Esophagus squamous epithelium (tissue), 5 donors: ENCODE measurements at regions not wholly inside any gene's neighbourhood (a gene's known extent, or its start where the extent isn't known, plus 50 kb on each side); places are given as distances from the start of the nearest gene placed in this dataset.

Experiments used
- DNase-seq: peaks from one replicate; lab custom pipeline; 2025; lab: John Stamatoyannopoulos, UW
- H3K27ac ChIP-seq, 4 donors: fragments of 200-600 bp; sonication (generic); one replicate each; pipeline ENCODE4 v1.5.1; 2016 to 2019; ENCODE audit warnings: mild to moderate bottlenecking in 1 of 4
- H3K27me3 ChIP-seq, 4 donors: fragments of 200-600 bp; sonication (generic); 1 replicate in 3 of 4; 2 replicates in 1 of 4; pipeline versions ENCODE4 v1.5.1 to v1.6.0; 2017 to 2021; ENCODE audit warnings: antibody characterized with exemption in 1 of 4
- H3K36me3 ChIP-seq, 3 donors: fragments of 200-600 bp; sonication (generic); one replicate each; pipeline ENCODE4 v1.5.1; 2016 to 2019
- H3K4me1 ChIP-seq, 3 donors: fragments of 200-600 bp; sonication (generic); one replicate each; pipeline ENCODE4 v1.5.1; 2017 to 2019
- H3K4me3 ChIP-seq, 4 donors: fragments of 200-600 bp; sonication (generic); 1 replicate in 3 of 4; 2 replicates in 1 of 4; pipeline ENCODE4 v1.5.1; 2016 to 2019; ENCODE audit warnings: mild to moderate bottlenecking in 2 of 4, moderate library complexity in 1 of 4
- H3K9me3 ChIP-seq, 3 donors: fragments of 200-600 bp; sonication (generic); one replicate each; pipeline ENCODE4 v1.5.1; 2016 to 2019
- CTCF ChIP-seq, 6 experiments: fragments of 450-650 bp in 4 of 6; fragments of 200-600 bp in 2 of 6; sonication (generic) in 2 of 6; IDR thresholded peaks; one replicate each; pipeline ENCODE4 v1.5.1; 2016 to 2019; ENCODE audit warnings: antibody characterized with exemption in 6 of 6, mild to moderate bottlenecking in 4 of 6, moderate library complexity in 4 of 6
- POLR2A ChIP-seq, 4 donors: fragments of 450-650 bp; IDR thresholded peaks; one replicate each; pipeline ENCODE4 v1.6.1; 2017; ENCODE audit warnings: antibody characterized with exemption in 4 of 4, mild to moderate bottlenecking in 4 of 4, moderate library complexity in 3 of 4
- WGBS, 2 donors: methylation state at CpG; one replicate each; pipeline ENCODE4 v1.1.5; 2018; 5-methylcytosine and 5-hydroxymethylcytosine counted together
- intact Hi-C: fragments of 100-400 bp; cut with DNase I; formaldehyde crosslinking; loops from one replicate; pipeline ENCODE4 v1.15.0; 2022
- donor health status: DM: yes; HTN: yes; CAD: no.

- no peak overlapping the region for H3K27ac ChIP-seq
These were observed 470.4 kb upstream of the SLC35B3 start for GRCh38 chr6:8905757-8906156.

GRCh38 chr6:8904754-8905153 lies 469.4 kb upstream of the SLC35B3 start:
- Histone ChIP-seq H3K9me3 (no peaks in the 10 kb centered on the region), H3K4me3 (no peak overlapping the region), H3K4me1 (no peaks in the 10 kb centered on the region), H3K27me3 (no peaks in the 10 kb centered on the region), H3K27ac (no peak overlapping the region), H3K36me3 (no peaks in the 10 kb centered on the region)
- TF ChIP-seq POLR2A (IDR thresholded peaks at IDR 0.05): no peak
- TF ChIP-seq CTCF (IDR thresholded peaks at IDR 0.05): no peak
- intact Hi-C loops: no loop called here
- no peak for DNase-seq
- WGBS, 2 donors: 62 to 66% methylated on average over 3 of the region's 3 CpGs

More at GRCh38 chr6:8905757-8906156, 470.4 kb upstream of the SLC35B3 start:
- Histone ChIP-seq H3K4me3 (no peak overlapping the region), H3K4me1 (no peaks in the 10 kb centered on the region), H3K9me3 (no peaks in the 10 kb centered on the region), H3K27me3 (no peaks in the 10 kb centered on the region), H3K36me3 (no peaks in the 10 kb centered on the region)
- DNase-seq: no peak
- intact Hi-C loops: no loop called here
- WGBS, 2 donors: 4 to 19% methylated on average over 2 of the region's 2 CpGs
- TF ChIP-seq CTCF (IDR thresholded peaks at IDR 0.05): no peak

DNA sequence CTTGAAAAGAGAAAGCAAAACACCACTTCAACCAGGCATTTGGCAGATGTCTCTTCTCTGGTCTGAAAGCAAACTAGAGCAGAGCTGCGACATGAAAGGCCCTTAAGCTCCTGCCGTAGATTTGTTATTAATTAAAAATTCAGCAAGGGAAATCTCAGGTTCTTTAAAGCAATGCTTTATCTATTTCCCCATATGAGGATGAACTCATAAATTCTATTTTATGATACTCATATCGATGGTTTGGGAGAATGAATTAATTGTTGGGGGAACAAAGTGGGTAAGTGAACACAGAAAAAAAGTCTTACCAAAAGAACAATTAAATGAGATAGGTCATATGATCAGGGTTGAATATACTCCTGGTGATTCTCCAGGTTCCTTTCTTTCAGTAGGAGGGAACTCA lies 464.7 kb upstream of the SLC35B3 start:
- no peak overlapping the region for H3K4me3 ChIP-seq
- WGBS, 2 donors: 63 to 72% methylated on average over 3 of the region's 3 CpGs
- no peak for DNase-seq
- TF ChIP-seq CTCF (IDR thresholded peaks at IDR 0.05) (no peak), POLR2A (IDR thresholded peaks at IDR 0.05) (no peak)
- H3K27ac ChIP-seq: no peak overlapping the region
- H3K9me3 ChIP-seq: no peaks in the 10 kb centered on the region
- no peaks in the 10 kb centered on the region for H3K36me3 ChIP-seq
- intact Hi-C loops: no loop called here
- H3K4me1 ChIP-seq: no peaks in the 10 kb centered on the region
- no peaks in the 10 kb centered on the region for H3K27me3 ChIP-seq

- intact Hi-C loops: no loop called here
These were observed 454.2 kb upstream of the SLC35B3 start for GRCh38 chr6:8889514-8889913.

DNA sequence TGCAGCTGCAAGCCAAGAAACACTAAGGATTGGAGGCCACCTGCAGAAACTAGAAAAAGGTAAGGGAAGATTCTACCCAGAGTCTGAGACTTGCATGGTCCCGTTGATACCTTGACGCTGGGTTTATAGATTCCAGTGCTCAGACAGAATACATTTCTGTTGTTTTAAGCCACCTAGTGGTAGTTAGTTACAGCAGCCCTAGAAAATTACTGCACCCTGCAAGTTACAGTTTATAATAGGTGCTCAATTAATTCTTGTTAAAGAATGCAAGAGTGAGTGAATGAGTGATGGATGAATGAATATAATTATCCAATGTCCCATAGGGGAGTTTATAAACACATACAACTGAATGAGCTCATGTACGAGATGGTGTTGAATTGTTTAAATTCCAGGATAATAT lies 453.1 kb upstream of the SLC35B3 start:
- no peaks in the 10 kb centered on the region for H3K9me3 ChIP-seq
- WGBS, 2 donors: 54 to 58% methylated on average over 3 of the region's 3 CpGs
- no peak for TF ChIP-seq POLR2A (IDR thresholded peaks at IDR 0.05)
- TF ChIP-seq CTCF (IDR thresholded peaks at IDR 0.05): peak in 4 of 6 experiments; percentile 24 to 55 (median 27)
- DNase-seq: no peak
- intact Hi-C loops: no loop called here
- no peak overlapping the region for H3K27ac ChIP-seq
- no peaks in the 10 kb centered on the region for H3K36me3 ChIP-seq
- H3K27me3 ChIP-seq: no peaks in the 10 kb centered on the region
- H3K4me1 ChIP-seq: no peaks in the 10 kb centered on the region
- H3K4me3 ChIP-seq: no peak overlapping the region

More at GRCh38 chr6:8889514-8889913, 454.2 kb upstream of the SLC35B3 start:
- no peaks in the 10 kb centered on the region for H3K36me3 ChIP-seq
- no peak for DNase-seq
- H3K27ac ChIP-seq: no peak overlapping the region
- WGBS, 2 donors: 41 to 56% methylated on average over 6 of the region's 6 CpGs
- H3K4me1 ChIP-seq: no peaks in the 10 kb centered on the region
- no peaks in the 10 kb centered on the region for H3K9me3 ChIP-seq
- H3K27me3 ChIP-seq: no peaks in the 10 kb centered on the region
- H3K4me3 ChIP-seq: no peak overlapping the region
- TF ChIP-seq CTCF (IDR thresholded peaks at IDR 0.05) (no peak), POLR2A (IDR thresholded peaks at IDR 0.05) (no peak)
